B cell (primary cell): ENCODE measurements at regions not wholly inside any gene's neighbourhood (a gene's known extent, or its start where the extent isn't known, plus 50 kb on each side); places are given as distances from the start of the nearest gene placed in this dataset.

Experiments
- EZH2 ChIP-seq: IDR thresholded peaks from 2 replicates; pipeline ENCODE4 v1.6.1; 2012; ENCODE audit warnings: borderline replicate concordance, low read depth, mild to moderate bottlenecking, moderate library complexity, low read length; ENCODE audit not compliant: insufficient read depth, poor library complexity, severe bottlenecking
- TF ChIP-seq, protein P1 (sequence below): fragments of 200-600 bp; IDR thresholded peaks from one replicate; pipeline ENCODE4 v1.8.0; 2022; ENCODE audit warnings: antibody characterized with exemption, mild to moderate bottlenecking

- TF ChIP-seq, protein P1, sequence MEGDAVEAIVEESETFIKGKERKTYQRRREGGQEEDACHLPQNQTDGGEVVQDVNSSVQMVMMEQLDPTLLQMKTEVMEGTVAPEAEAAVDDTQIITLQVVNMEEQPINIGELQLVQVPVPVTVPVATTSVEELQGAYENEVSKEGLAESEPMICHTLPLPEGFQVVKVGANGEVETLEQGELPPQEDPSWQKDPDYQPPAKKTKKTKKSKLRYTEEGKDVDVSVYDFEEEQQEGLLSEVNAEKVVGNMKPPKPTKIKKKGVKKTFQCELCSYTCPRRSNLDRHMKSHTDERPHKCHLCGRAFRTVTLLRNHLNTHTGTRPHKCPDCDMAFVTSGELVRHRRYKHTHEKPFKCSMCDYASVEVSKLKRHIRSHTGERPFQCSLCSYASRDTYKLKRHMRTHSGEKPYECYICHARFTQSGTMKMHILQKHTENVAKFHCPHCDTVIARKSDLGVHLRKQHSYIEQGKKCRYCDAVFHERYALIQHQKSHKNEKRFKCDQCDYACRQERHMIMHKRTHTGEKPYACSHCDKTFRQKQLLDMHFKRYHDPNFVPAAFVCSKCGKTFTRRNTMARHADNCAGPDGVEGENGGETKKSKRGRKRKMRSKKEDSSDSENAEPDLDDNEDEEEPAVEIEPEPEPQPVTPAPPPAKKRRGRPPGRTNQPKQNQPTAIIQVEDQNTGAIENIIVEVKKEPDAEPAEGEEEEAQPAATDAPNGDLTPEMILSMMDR: no peak
- TF ChIP-seq EZH2: no peak
These were observed 201.2 kb upstream of the NPY start for GRCh38 chr7:24082826-24083225.
